Smooth muscle cell (in vitro differentiated cells): ENCODE measurements at regions not wholly inside any gene's neighbourhood (a gene's known extent, or its start where the extent isn't known, plus 50 kb on each side); places are given as distances from the start of the nearest gene placed in this dataset.
"Not testable (repeated sequence)": the region's sequence is repeated elsewhere in the genome, so short reads cannot be mapped to it uniquely, and the experiment has no call there.

Source experiments
- DNase-seq: peaks from one replicate; lab custom pipeline; 2025; ENCODE audit not compliant: unreplicated experiment; lab: John Stamatoyannopoulos, UW
- H2AFZ ChIP-seq: fragments of 200-600 bp; sonication (generic); 2 replicates; pipeline ENCODE4 v1.6.0; 2016; ENCODE audit warnings: antibody characterized with exemption, low read depth, mild to moderate bottlenecking
- H3F3A ChIP-seq: fragments of 200-600 bp; sonication (generic); 2 replicates; pipeline ENCODE4 v1.6.0; 2017; ENCODE audit warnings: antibody characterized with exemption, low read depth
- H3K27ac ChIP-seq: fragments of 200-600 bp; sonication (generic); 2 replicates; pipeline ENCODE4 v1.5.1; 2016; ENCODE audit warnings: low read depth, mild to moderate bottlenecking
- H3K27me3 ChIP-seq: fragments of 200-600 bp; sonication (generic); 2 replicates; pipeline ENCODE4 v1.6.1; 2016; ENCODE audit warnings: low read depth, mild to moderate bottlenecking
- H3K36me3 ChIP-seq: fragments of 200-600 bp; sonication (generic); 2 replicates; pipeline ENCODE4 v1.5.1; 2016; ENCODE audit warnings: low read depth
- H3K4me1 ChIP-seq: fragments of 200-600 bp; sonication (generic); 2 replicates; pipeline ENCODE4 v1.5.1; 2016; ENCODE audit warnings: low read depth
- H3K4me2 ChIP-seq: fragments of 200-600 bp; sonication (generic); 2 replicates; pipeline ENCODE4 v1.6.0; 2016; ENCODE audit warnings: mild to moderate bottlenecking
- H3K4me3 ChIP-seq: fragments of 200-600 bp; sonication (generic); 2 replicates; pipeline ENCODE4 v1.5.1; 2016; ENCODE audit warnings: mild to moderate bottlenecking
- H3K79me2 ChIP-seq: fragments of 200-600 bp; sonication (generic); 2 replicates; pipeline ENCODE4 v1.6.0; 2016; ENCODE audit warnings: low read depth, mild to moderate bottlenecking
- H3K9ac ChIP-seq: fragments of 200-600 bp; sonication (generic); 2 replicates; pipeline ENCODE4 v1.6.0; 2016; ENCODE audit warnings: low read depth
- H3K9me3 ChIP-seq: fragments of 200-600 bp; sonication (generic); replicated peaks from 2 replicates; pipeline ENCODE4 v1.5.1; 2016; ENCODE audit warnings: low read depth
- H4K20me1 ChIP-seq: fragments of 200-600 bp; sonication (generic); 2 replicates; pipeline ENCODE4 v1.6.0; 2016; ENCODE audit warnings: low read depth
- CTCF ChIP-seq: fragments of 200-600 bp; sonication (generic); IDR thresholded peaks from 2 replicates; pipeline ENCODE4 v1.5.1; 2017; ENCODE audit warnings: borderline replicate concordance, mild to moderate bottlenecking, antibody characterized with exemption; ENCODE audit not compliant: insufficient read depth, poor library complexity, severe bottlenecking
- WGBS: methylation state at CpG from one replicate; pipeline ENCODE4 v1.1.7; 2016; ENCODE audit warnings: low lambda C conversion rate; 5-methylcytosine and 5-hydroxymethylcytosine counted together

- no peaks in the 10 kb centered on the region for H3K9me3 ChIP-seq
- TF ChIP-seq CTCF = no peak
- no peak overlapping the region for H2AFZ ChIP-seq
- no peak overlapping the region for H3K4me2 ChIP-seq
- no peak for DNase-seq
- no peaks in the 10 kb centered on the region for H4K20me1 ChIP-seq
- no peaks in the 10 kb centered on the region for H3K36me3 ChIP-seq
- no peak overlapping the region for H3K9ac ChIP-seq
- H3F3A ChIP-seq = no peaks in the 10 kb centered on the region
- H3K27ac ChIP-seq = no peak overlapping the region
- no peaks in the 10 kb centered on the region for H3K79me2 ChIP-seq
- 85% methylated on average over 12 of the region's 12 CpGs for WGBS
- no peaks in the 10 kb centered on the region for H3K4me1 ChIP-seq
- H3K4me3 ChIP-seq = no peak overlapping the region
- H3K27me3 ChIP-seq = no peaks in the 10 kb centered on the region
Measured at GRCh38 chr18:55672574-55673361, 84.8 kb upstream of the TCF4 start.

DNA sequence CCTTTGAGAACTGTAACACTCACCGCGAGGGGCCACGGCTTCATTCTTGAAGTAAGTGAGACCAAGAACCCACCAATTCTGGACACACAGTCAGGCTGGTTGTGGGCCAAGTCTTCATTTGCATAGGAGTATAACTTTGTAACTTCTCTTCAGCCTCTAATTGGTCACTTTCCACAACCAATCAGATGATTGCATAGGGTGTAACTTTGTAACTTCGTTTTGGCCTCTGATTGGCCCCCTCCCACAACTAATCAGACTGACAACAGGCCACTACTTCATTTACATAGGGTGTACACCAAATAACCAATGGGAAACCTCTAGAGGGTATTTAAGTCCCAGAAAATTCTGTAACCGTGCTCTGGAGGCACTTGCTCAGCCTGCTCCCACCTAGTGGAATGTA, 77.5 kb upstream of the TCF4 start:
- no peaks in the 10 kb centered on the region for H3K27me3 ChIP-seq
- no peak overlapping the region for H2AFZ ChIP-seq
- H3K9ac ChIP-seq = no peak overlapping the region
- H3K4me3 ChIP-seq = no peak overlapping the region
- no peak overlapping the region for H3K27ac ChIP-seq
- H4K20me1 ChIP-seq = no peaks in the 10 kb centered on the region
- H3K4me2 ChIP-seq = no peak overlapping the region
- no peak for DNase-seq
- H3K4me1 ChIP-seq = no peaks in the 10 kb centered on the region
- no peak for TF ChIP-seq CTCF
- WGBS = 93% methylated on average over 5 of the region's 5 CpGs
- H3K79me2 ChIP-seq = no peaks in the 10 kb centered on the region
- no peaks in the 10 kb centered on the region for H3K9me3 ChIP-seq
- no peaks in the 10 kb centered on the region for H3K36me3 ChIP-seq
- no peaks in the 10 kb centered on the region for H3F3A ChIP-seq

DNA sequence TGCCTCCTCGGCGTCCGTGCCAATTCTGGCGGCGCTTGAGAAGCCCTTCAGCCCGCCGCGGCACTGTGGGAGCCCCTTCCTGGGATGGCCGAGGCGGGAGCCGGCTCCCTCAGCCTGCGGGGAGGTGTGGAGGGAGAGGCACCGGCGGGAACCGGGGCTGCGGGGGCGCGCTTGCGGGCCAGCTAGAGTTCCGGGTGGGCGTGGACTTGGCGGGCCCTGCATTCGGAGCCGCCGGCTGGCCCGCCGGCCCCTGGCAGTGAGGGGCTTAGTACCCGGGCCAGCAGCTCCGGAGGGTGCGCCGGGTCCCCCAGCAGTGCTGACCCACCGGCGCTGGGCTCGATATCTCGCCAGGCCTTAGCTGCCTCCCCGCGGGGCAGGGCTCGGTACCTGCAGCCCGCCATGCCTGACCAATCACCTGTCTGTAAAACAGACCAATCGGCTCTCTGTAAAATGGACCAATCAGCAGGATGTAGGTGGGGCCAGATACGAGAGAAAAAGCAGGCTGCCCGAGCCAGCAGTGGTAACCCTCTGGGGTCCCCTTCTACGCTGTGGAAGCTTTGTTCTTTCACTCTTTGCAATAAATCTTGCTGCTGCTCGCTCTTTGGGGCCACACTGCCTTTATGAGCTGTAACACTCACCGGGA, 76.9 kb upstream of the TCF4 start:
- not testable (repeated sequence) for H3K4me1 ChIP-seq, H3K79me2 ChIP-seq, DNase-seq, H3K27me3 ChIP-seq, H3F3A ChIP-seq, H3K36me3 ChIP-seq, H3K9ac ChIP-seq, H3K4me2 ChIP-seq, H3K9me3 ChIP-seq, H2AFZ ChIP-seq, H4K20me1 ChIP-seq, H3K27ac ChIP-seq, H3K4me3 ChIP-seq
- 98% methylated on average over 37 of the region's 45 CpGs for WGBS

DNA sequence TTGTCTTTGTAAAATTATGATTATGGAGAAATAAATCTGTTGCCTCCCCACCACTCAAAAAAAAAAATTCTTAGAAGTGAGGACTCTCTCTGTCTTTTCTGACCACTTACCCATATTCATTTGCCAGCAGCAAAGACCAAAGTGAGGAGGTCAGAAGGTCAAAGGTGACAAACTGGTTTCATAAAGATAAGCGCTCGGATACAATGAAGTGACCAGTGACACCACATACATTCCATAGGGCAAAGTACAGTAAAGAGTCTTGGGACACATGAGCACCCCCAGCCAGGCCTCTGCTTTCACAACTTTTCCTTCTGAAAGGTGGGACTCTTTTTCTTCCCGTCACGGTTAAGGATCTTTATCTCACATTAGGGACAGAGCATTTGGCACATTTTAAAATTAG, 75.9 kb upstream of the TCF4 start:
- no peaks in the 10 kb centered on the region for H3K79me2 ChIP-seq
- WGBS = 93% methylated on average over 4 of the region's 4 CpGs
- no peak for TF ChIP-seq CTCF
- no peak overlapping the region for H3K27ac ChIP-seq
- H2AFZ ChIP-seq = no peak overlapping the region
- H3F3A ChIP-seq = no peaks in the 10 kb centered on the region
- no peak overlapping the region for H3K4me3 ChIP-seq
- no peaks in the 10 kb centered on the region for H3K4me1 ChIP-seq
- H3K9me3 ChIP-seq = no peaks in the 10 kb centered on the region
- H3K4me2 ChIP-seq = no peak overlapping the region
- DNase-seq = no peak
- H3K27me3 ChIP-seq = no peaks in the 10 kb centered on the region
- no peaks in the 10 kb centered on the region for H3K36me3 ChIP-seq
- no peak overlapping the region for H3K9ac ChIP-seq
- H4K20me1 ChIP-seq = no peaks in the 10 kb centered on the region
